WTC11 (cell line): ENCODE measurements at regions not wholly inside any gene's neighbourhood (a gene's known extent, or its start where the extent isn't known, plus 50 kb on each side); places are given as distances from the start of the nearest gene placed in this dataset.

ENCODE experiments used
- ATAC-seq: fragments of 200-7000 bp; cut with Tn5 transposase; 2 replicates; pipeline ENCODE4 v1.10.0; 2021; ENCODE audit warnings: mild to moderate bottlenecking, moderate library complexity
- CTCF ChIA-PET: fragments of 300-600 bp; sonication (Branson Sonifier 250); formaldehyde crosslinking; loops from one replicate; lab custom pipeline; 2021; ENCODE audit warnings: antibody characterized with exemption; lab: Charles Lee
- POLR2A ChIA-PET: fragments of 350-600 bp; sonication (Branson Sonifier 250); formaldehyde crosslinking; loops from one replicate; lab custom pipeline; 2021; ENCODE audit warnings: antibody characterized with exemption; lab: Charles Lee
- DNase-seq: peaks from one replicate; pipeline ENCODE4 v3.0.0; 2021; ENCODE audit warnings: low spot score
- H3K27ac Mint-ChIP-seq: 2 replicates; pipeline ENCODE4 v1.8.0; 2021; ENCODE audit warnings: mixed read lengths
- H3K27me3 Mint-ChIP-seq: 2 replicates; pipeline ENCODE4 v1.8.0; 2021; ENCODE audit warnings: low read depth, mild to moderate bottlenecking, moderate library complexity, mixed read lengths
- H3K36me3 Mint-ChIP-seq: 2 replicates; pipeline ENCODE4 v1.8.0; 2021; ENCODE audit warnings: mixed read lengths
- H3K4me1 Mint-ChIP-seq: 2 replicates; pipeline ENCODE4 v1.8.0; 2022; ENCODE audit warnings: mixed read lengths
- H3K4me3 Mint-ChIP-seq: 2 replicates; pipeline ENCODE4 v1.8.0; 2021; ENCODE audit warnings: mild to moderate bottlenecking, moderate library complexity, mixed read lengths
- H3K9me3 Mint-ChIP-seq: 2 replicates; pipeline ENCODE4 v1.8.0; 2021; ENCODE audit warnings: mixed read lengths
- CBFB ChIP-seq: sonication (generic); formaldehyde crosslinking; IDR thresholded peaks from 2 replicates; pipeline ENCODE4 v1.8.1; 2022; ENCODE audit warnings: mild to moderate bottlenecking, low read depth, missing genetic modification reagents
- ELF4 ChIP-seq: sonication (generic); formaldehyde crosslinking; IDR thresholded peaks from 2 replicates; pipeline ENCODE4 v1.8.1; 2022; ENCODE audit warnings: low read depth, mild to moderate bottlenecking, moderate library complexity, missing genetic modification reagents
- MYBL2 ChIP-seq: sonication (generic); formaldehyde crosslinking; IDR thresholded peaks from 2 replicates; pipeline ENCODE4 v1.8.1; 2023; ENCODE audit warnings: mild to moderate bottlenecking, moderate library complexity, missing genetic modification reagents
- PRDM15 ChIP-seq: sonication (generic); formaldehyde crosslinking; IDR thresholded peaks from 2 replicates; pipeline ENCODE4 v1.8.0; 2022; ENCODE audit warnings: missing genetic modification reagents
- PRRX2 ChIP-seq: fragments of 250-450 bp; sonication (Bioruptor Pico); IDR thresholded peaks from 2 replicates; pipeline ENCODE4 v1.8.0; 2021; ENCODE audit warnings: mild to moderate bottlenecking
- ZBTB21 ChIP-seq: sonication (generic); formaldehyde crosslinking; IDR thresholded peaks from 2 replicates; pipeline ENCODE4 v1.8.1; 2023; ENCODE audit warnings: mild to moderate bottlenecking, missing genetic modification reagents, borderline replicate concordance
- ZNF138 ChIP-seq: sonication (generic); formaldehyde crosslinking; conservative IDR thresholded peaks from 2 replicates; pipeline ENCODE4 v1.8.1; 2022; ENCODE audit warnings: mild to moderate bottlenecking, moderate library complexity, missing genetic modification reagents
- ZNF416 ChIP-seq: fragments of 250-450 bp; sonication (Bioruptor Pico); IDR thresholded peaks from 2 replicates; pipeline ENCODE4 v1.9.0; 2021; ENCODE audit warnings: mild to moderate bottlenecking, inconsistent platforms
- TF ChIP-seq, protein P1 (sequence below): sonication (generic); formaldehyde crosslinking; IDR thresholded peaks from 2 replicates; pipeline ENCODE4 v1.8.1; 2023; ENCODE audit warnings: mild to moderate bottlenecking, missing genetic modification reagents
- TF ChIP-seq, protein P2 (sequence below): sonication (generic); formaldehyde crosslinking; IDR thresholded peaks from 2 replicates; pipeline ENCODE4 v1.8.1; 2023; ENCODE audit warnings: mild to moderate bottlenecking, missing genetic modification reagents, moderate library complexity
- TF ChIP-seq, protein P3 (sequence below): sonication (generic); formaldehyde crosslinking; IDR thresholded peaks from 2 replicates; pipeline ENCODE4 v1.8.1; 2022; ENCODE audit warnings: low read depth, mild to moderate bottlenecking, moderate library complexity, missing genetic modification reagents, borderline replicate concordance

GRCh38 chr5:105397749-105398148, 1835.2 kb upstream of the NUDT12 start (continued):
- no peak for TF ChIP-seq ZBTB21 (CRISPR knock-in tag)
- no peak for TF ChIP-seq PRRX2 (CRISPR knock-in tag)
- TF ChIP-seq, protein P1, sequence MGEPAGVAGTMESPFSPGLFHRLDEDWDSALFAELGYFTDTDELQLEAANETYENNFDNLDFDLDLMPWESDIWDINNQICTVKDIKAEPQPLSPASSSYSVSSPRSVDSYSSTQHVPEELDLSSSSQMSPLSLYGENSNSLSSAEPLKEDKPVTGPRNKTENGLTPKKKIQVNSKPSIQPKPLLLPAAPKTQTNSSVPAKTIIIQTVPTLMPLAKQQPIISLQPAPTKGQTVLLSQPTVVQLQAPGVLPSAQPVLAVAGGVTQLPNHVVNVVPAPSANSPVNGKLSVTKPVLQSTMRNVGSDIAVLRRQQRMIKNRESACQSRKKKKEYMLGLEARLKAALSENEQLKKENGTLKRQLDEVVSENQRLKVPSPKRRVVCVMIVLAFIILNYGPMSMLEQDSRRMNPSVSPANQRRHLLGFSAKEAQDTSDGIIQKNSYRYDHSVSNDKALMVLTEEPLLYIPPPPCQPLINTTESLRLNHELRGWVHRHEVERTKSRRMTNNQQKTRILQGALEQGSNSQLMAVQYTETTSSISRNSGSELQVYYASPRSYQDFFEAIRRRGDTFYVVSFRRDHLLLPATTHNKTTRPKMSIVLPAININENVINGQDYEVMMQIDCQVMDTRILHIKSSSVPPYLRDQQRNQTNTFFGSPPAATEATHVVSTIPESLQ, result no peak

GRCh38 chr5:105392710-105393149, 1830.1 kb upstream of the NUDT12 start:
- Mint-ChIP-seq H3K36me3 (no peaks in the 10 kb centered on the region), H3K9me3 (0 out of 2 replicates have a peak, but pooled peaks cover 4% of the 10 kb centered on the region), H3K27me3 (no peaks in the 10 kb centered on the region), H3K4me3 (no peak overlapping the region), H3K27ac (no peak overlapping the region), H3K4me1 (peaks cover 9% of the 10 kb centered on the region)
- DNase-seq (no peak), ATAC-seq (peak; percentile 36; the same call in 1 of the 2 replicates)
- TF ChIP-seq CBFB (CRISPR knock-in tag), result no peak
- TF ChIP-seq, protein P2, sequence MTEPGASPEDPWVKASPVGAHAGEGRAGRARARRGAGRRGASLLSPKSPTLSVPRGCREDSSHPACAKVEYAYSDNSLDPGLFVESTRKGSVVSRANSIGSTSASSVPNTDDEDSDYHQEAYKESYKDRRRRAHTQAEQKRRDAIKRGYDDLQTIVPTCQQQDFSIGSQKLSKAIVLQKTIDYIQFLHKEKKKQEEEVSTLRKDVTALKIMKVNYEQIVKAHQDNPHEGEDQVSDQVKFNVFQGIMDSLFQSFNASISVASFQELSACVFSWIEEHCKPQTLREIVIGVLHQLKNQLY (CRISPR knock-in tag), result no peak
- CTCF ChIA-PET, result no interaction called here
- POLR2A ChIA-PET, result interaction anchor here (0.6 kb wide), 1 partner anchor 1521 kb away, joined by 4 read pairs; no protein-coding TSS in a partner anchor

GRCh38 chr5:105392122-105392709, 1829.6 kb upstream of the NUDT12 start:
- no peak overlapping the region for H3K27ac Mint-ChIP-seq
- TF ChIP-seq, protein P1, result no peak
- TF ChIP-seq PRDM15 (CRISPR knock-in tag), result no peak
- TF ChIP-seq ZNF138, result no peak
- TF ChIP-seq ZNF416 (CRISPR knock-in tag), result no peak
- no peak for TF ChIP-seq ELF4 (CRISPR knock-in tag)
- TF ChIP-seq, protein P3, sequence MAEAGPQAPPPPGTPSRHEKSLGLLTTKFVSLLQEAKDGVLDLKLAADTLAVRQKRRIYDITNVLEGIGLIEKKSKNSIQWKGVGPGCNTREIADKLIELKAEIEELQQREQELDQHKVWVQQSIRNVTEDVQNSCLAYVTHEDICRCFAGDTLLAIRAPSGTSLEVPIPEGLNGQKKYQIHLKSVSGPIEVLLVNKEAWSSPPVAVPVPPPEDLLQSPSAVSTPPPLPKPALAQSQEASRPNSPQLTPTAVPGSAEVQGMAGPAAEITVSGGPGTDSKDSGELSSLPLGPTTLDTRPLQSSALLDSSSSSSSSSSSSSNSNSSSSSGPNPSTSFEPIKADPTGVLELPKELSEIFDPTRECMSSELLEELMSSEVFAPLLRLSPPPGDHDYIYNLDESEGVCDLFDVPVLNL (CRISPR knock-in tag), result no peak
- no peak for TF ChIP-seq MYBL2
- H3K27me3 Mint-ChIP-seq, result no peaks in the 10 kb centered on the region
- peaks cover 11% of the 10 kb centered on the region for H3K4me1 Mint-ChIP-seq
- DNase-seq (peak; percentile 8), ATAC-seq (peak; percentile 71)
- 0 out of 2 replicates have a peak, but pooled peaks cover 4% of the 10 kb centered on the region for H3K9me3 Mint-ChIP-seq
- ChIA-PET POLR2A (interaction anchor here (0.6 kb wide), 1 partner anchor 1521 kb away, joined by 4 read pairs; no protein-coding TSS in a partner anchor), CTCF (no interaction called here)
- no peak overlapping the region for H3K4me3 Mint-ChIP-seq
- H3K36me3 Mint-ChIP-seq, result no peaks in the 10 kb centered on the region
